Choroid plexus epithelial cell (primary cell): ENCODE measurements at regions not wholly inside any gene's neighbourhood (a gene's known extent, or its start where the extent isn't known, plus 50 kb on each side); places are given as distances from the start of the nearest gene placed in this dataset.
"Not testable (repeated sequence)": the region's sequence is repeated elsewhere in the genome, so short reads cannot be mapped to it uniquely, and the experiment has no call there.

ENCODE experiments used
- DNase-seq: peaks from one replicate; pipeline ENCODE4 v3.0.0-alpha.2; 2010; ENCODE audit warnings: low read depth
- H3K4me3 ChIP-seq: 2 replicates; pipeline ENCODE4 v1.5.1; 2011; ENCODE audit warnings: low read depth, mild to moderate bottlenecking, control low read depth, low read length, moderate library complexity
- TF ChIP-seq, protein P1 (sequence below): conservative IDR thresholded peaks from 2 replicates; pipeline ENCODE4 v1.5.1; 2011; ENCODE audit warnings: low read depth, mild to moderate bottlenecking, control low read depth, inconsistent platforms, low read length, moderate library complexity

DNA sequence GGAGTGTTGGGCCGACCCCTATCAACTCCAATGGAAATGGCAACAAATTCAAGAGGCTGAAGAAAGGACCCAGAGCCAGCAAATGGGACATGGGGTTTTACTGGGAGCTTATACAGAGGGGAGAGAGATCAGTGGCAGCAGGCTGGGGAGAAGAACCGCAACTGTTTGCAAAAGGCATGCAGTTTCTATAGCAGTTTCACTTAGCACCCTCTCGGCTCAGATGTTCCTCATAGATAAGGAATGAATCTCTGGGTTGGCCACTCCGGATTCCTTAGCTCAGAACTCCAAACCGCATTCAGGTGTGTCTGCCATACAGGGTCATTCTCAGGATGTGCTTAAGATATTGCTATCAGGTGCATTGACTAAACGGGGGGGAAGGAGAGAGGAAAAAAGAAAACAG, 71.1 kb upstream of the RPL38 start:
- H3K4me3 ChIP-seq: no peak overlapping the region
- TF ChIP-seq, protein P1, sequence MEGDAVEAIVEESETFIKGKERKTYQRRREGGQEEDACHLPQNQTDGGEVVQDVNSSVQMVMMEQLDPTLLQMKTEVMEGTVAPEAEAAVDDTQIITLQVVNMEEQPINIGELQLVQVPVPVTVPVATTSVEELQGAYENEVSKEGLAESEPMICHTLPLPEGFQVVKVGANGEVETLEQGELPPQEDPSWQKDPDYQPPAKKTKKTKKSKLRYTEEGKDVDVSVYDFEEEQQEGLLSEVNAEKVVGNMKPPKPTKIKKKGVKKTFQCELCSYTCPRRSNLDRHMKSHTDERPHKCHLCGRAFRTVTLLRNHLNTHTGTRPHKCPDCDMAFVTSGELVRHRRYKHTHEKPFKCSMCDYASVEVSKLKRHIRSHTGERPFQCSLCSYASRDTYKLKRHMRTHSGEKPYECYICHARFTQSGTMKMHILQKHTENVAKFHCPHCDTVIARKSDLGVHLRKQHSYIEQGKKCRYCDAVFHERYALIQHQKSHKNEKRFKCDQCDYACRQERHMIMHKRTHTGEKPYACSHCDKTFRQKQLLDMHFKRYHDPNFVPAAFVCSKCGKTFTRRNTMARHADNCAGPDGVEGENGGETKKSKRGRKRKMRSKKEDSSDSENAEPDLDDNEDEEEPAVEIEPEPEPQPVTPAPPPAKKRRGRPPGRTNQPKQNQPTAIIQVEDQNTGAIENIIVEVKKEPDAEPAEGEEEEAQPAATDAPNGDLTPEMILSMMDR: no peak
- no peak for DNase-seq

DNA sequence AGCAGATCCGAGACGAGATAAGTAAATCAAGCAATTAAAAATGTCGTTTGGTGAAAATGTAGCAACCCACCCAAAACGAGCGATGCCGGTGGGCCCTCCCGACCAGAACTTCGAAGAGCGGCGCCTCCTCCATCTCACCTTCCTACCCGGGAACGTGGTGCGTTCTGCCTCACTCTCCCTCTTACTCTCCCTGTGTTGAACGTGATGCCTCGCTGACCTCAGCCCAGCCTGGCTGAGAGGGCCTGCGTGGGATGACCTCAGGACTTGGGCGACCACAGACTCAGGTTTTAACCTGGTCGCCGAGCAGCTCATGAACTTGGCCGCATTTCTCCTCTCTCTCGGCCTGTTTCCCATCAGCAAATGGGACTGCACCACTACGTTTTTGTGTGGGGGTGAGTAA, 69.7 kb upstream of the RPL38 start:
- TF ChIP-seq, protein P1: no peak
- no peak overlapping the region for H3K4me3 ChIP-seq
- DNase-seq: no peak

DNA sequence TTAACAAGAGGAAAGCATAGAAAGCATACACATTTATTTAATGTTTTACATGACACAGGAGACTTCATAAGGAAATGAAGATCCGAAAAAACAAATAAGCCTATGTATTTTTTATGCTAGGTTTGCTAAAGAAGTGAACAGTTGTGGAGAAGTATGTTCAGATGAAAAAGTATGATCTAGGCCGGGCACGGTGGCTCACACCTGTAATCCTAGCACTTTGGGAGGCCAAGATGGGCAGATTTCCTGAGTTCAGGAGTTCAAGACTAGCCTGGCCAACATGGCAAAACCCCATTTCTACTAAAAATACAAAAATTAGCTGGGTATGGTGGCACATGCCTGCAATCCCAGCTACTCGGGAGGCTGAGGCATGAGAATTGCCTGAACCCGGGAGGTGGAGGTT, 69.2 kb upstream of the RPL38 start:
- H3K4me3 ChIP-seq, DNase-seq: not testable (repeated sequence)

DNA sequence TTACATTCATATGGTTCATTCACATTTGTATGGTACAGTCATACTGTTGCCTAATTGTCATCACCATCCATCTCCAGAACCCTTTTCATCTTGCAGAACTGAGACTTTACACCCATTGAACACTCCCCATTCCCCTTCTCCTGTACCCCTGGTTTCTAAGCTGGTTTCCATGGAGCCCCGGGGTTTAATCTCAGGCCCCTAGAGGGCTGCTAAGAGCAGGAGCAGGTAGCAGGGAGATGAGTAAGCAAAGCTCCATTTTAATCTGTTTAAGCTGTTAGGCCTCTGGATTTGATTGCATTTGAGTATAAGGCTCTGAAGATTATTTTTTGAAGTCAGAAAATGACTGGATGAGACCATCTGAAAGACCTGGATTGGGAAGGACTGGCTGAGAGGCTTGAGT, 68.5 kb upstream of the RPL38 start:
- no peak for DNase-seq
- H3K4me3 ChIP-seq: no peak overlapping the region
- TF ChIP-seq, protein P1: no peak

DNA sequence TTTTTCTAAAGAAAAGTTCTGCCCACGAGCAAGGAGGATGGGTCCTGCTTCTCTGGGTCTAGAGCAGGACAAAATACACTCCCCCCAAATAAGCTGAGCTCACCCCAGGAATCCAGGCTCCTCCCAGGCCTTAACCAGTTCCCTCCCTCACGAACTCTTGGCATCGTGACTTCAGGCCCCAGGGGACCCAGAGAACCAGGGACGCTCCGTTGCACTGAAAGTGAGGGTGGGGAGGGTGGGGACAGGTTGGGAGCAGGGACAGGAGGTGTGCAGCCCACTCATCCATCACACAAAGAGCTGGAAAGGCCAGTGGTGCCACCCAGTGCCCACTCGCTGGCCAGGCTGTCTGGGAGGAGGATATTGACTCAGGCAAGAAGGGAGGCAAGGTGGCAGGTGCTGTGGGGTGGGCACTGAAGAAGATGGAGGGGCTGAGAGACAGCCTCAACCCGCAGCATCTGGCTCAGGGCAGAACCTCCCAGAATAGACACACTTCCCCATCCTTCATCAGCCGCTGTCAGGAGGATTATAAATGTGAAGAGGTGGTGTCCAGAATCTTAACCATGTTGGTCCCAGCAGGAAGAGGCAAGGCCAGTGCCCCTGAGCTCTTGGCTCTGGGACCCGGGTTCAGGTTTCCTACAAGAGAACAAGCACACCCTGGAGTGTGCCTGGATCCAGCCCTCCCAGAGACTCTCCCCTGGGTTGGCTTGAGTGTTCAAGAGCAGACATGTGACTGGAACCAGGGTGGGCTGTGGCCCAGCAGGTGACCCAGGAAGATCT, 67.9 kb upstream of the RPL38 start:
- TF ChIP-seq, protein P1: no peak
- DNase-seq: no peak
- H3K4me3 ChIP-seq: no peak overlapping the region

DNA sequence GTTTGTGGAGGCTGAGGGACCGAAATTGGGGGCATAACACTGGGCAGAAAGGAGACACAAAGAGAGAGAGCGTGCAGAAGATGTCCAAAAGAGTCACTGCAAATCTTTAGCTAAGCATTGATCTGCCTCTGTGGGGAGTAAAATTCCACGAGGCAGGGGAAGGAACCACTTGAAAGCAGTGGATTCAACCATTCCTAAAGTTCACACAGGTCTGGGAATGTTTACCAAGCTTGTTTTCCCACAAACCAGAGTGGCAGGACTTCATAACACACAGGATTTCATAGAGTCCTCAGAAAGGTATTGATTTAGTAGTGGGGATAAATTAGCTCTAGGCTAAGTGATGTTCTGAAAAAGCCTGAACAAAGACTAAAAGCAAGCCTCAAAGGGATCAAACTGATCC, 66.1 kb upstream of the RPL38 start:
- no peak overlapping the region for H3K4me3 ChIP-seq
- no peak for DNase-seq
- TF ChIP-seq, protein P1: no peak

DNA sequence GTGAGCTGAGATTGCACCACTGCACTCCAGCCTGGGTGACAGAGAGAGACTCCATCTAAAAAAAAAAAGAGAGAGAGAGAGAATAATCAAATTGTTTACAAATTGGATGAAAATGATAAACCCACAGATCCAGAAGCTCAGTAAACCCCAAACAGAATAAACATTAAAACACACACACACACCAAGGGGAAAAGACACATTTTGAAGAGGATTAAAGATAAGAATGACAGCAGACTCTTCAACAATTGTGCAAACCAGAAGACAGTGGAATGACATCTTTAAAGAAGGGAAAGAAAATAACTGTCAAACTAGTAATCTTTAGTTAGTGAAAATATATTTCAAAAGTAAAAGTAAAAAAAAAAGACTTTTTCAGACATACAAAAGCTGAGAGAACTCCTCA, 64.4 kb upstream of the RPL38 start:
- no peak for DNase-seq
- TF ChIP-seq, protein P1: no peak
- H3K4me3 ChIP-seq: no peak overlapping the region
